ENCODE measurements at regions not wholly inside any gene's neighbourhood (a gene's known extent, or its start where the extent isn't known, plus 50 kb on each side); places are given as distances from the start of the nearest gene placed in this dataset.

DNA sequence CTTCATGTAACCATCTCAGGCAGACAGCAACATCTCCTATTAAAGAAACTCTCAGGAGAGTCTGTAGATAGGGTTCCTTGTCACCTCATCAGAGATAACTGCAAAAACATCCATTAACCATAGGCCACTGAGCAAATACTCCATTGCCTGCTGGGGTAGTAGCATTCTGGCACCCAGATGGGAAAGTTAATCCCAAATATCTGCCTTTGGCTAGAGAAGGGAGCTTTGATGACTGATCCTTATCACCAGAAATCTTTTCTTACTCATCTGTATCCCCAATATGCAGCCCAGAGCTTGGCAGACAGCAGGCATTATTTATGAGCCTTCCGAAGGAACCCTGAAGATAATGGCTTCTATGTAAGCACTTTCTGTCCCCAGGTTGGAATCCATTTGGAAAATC lies 173.1 kb downstream of the MFSD1 start:
- DNase-seq = no peak

DNA sequence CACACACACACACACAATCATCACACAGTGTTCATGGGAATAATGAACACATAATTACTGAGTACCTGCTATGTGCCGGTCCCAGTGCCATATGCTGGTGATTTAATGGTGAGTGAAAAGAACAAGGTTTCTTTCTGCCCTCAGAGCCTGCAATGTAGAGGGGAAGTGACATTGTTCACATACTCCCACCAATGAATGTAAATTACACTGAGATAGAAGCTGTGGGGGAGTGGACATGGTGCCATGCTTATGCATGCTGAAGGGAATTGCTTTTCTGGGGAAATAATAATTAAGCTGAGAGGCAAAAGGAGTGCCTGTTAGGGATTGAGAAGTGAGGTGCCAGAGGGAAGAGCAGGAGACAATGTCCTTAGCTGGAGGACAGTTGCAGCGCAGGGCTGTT lies 175.1 kb downstream of the MFSD1 start:
- DNase-seq = no peak

DNA sequence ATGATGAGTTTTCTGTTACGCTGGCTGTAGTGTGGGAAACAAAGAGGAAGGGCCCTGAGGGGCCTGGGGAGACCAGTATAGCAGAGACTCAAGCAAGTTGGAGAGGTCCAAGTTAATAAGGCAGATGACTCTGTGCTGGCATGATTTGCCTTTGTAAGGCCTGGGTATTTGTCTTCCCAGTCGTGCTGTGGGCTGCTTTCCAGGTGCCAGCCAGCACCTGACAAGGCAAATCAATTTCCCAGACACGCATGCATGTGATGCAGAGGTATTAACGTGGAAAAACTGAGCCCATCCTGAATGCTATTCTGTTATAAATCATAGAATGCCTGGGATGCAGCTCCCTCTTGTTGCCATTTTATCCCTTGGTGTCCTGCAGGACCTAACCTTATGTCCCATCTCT lies 175.6 kb downstream of the MFSD1 start:
- DNase-seq = no peak

DNA sequence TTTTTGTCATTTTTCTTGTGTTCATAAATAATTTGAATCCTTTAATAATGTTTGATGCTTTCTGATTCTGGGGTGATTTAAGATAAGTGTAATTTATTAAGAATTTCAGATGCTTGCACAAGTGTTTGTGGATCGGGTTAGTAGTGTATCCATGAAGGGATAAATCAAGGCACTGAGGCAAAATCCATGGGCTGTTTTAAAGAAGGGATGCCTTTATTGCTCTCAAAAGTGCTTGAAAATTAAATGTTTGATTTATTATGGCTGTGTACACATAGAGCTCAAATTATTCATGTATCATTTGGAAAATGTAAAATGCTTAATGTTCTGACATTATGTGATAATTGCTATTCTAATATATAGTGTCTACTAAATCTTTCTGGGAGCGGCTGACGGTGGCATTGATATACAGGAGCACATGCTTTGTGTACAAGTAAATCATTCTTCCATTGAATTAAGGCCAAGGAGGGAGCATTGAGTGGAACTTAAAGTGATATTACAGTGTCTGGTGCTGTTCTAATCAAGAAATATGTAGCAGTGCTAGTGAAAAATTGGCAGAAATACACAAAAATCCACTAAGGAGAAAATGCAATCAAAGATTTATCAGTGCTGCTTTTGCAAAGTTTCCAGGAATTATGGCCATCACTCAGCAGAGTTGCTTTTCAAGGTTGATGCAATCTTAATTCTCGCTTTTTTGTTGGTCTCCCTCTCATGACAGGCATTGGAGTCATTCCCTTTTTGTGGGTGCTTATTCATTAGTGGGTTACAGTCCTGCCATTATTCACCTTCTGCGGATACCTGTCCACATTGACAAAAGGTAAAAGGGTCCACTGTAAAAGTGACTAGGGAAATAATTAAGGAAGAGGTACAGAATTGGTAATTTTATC lies 181.6 kb downstream of the MFSD1 start:
- no peak for DNase-seq

DNA sequence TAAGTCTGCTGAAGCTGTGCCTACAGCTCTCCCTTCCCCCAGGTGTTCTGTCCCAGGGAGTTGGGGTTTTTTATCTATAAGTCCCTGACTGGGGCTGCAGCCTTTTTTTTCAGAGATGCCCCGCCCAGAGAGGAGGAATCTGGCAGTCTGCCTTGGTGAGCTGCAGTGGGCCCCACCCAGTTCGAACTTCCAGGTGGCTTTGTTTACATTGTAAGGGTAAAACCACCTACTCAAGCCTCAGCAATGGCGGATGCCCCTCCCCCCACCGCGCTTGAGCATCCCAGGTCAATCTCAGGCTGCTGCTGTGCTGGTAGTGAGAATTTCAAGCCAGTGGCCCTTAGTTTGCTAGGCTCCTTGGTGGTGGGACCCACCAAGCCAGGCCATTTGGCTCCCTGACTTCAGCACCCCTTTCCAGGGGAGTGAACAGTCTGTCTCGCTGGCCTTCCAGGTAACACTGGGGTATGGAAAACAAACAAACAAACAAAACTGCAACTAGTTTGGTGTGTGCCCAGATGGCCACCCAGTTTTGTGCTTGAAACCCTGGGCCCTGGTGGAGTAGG lies 189.4 kb downstream of the MFSD1 start:
- DNase-seq = no peak

DNA sequence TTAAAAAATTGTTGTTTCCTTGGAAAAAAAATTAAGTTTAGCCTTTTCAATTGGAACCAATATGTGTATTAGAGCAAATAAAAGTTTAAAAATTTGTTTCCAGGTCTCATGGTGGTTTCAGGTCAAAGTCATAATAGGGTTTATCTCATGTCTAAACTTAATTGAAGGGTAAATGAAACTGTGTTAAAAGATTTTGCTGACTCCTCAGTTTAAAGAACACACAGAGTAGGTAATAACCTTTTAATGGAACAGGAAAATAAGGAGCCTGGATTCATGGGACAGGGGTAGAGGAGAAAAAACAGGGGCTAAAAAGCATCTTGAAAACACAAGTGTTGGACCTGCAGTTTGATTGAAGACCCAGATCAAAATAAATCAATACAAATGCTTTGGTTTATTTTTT lies 190.6 kb downstream of the MFSD1 start:
- no peak for DNase-seq

DNA sequence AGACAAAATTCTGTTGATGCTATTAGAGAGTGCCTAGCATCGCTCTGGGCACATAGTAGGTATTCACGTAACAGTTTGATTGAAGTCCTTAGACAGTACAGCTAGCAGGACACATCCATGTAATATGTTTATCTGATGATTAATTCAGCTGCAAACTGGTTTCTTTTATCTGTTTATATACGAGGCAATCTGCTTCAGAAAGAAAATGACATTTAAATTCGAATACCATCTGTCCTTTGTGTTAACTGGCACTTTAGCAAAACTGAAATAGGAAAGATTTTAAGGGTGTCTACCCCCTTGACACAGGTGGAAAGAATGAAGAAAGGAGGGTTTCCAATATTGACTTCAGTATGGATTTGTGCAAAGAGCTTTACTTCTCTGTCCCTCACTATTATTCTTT lies 192.5 kb downstream of the MFSD1 start:
- DNase-seq = no peak

DNA sequence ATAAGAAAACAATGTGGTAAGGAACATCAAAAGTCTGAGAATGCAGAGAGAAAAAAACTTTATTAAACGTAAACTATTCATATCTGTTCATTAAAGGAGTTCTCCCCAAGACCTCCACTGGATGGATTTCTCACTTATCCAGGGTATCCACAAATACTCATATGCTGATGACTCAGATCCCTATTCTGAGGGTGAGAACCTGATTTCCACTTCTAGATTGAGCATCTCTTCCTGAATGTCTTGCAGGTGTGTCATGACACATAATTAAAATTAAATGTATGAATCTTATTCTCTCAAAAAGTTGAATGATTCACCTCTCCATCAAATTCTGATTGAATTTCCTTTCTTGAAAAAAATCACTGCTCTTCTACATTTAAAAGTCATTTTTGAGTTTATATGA lies 199.9 kb downstream of the MFSD1 start:
- no peak for DNase-seq

DNA sequence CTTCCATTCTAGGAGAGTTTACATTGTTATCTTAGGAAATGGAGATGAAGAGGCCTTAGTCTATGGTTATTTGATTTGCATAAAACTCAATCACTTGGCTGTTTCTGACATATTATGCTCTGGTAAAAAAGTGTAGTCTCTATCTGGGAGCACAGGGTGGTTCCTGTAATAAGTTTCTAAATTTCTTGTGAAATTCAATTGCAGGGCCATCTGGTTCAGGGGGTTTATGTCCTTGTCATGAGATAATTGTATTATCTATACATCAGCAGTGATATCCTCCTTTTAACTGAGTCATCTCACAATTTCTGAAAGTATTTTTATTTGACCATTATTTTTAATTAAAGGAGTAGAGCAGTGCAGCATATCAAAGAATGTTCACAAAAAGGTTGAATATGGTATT lies 203.3 kb downstream of the MFSD1 start:
- DNase-seq = no peak

DNA sequence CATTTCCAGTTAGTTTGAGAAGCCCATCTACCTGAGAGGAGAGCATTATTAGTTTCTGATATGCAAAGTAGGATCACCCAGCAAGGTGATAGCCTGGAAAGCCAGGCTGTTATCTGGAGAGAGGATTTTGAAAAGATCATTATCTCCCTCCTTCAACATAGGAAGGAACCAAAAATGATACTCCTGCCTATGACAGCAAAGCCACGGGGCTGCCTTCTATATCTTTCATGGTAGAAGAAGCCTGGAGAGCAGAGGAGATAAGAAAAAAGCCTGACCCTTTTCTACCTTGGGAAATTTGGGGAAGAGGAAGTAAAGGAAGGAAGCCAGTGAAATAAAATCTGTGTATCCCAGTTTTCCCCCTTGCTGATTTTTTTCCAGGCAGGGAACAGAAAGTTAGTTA lies 205.5 kb downstream of the MFSD1 start:
- DNase-seq = no peak

DNA sequence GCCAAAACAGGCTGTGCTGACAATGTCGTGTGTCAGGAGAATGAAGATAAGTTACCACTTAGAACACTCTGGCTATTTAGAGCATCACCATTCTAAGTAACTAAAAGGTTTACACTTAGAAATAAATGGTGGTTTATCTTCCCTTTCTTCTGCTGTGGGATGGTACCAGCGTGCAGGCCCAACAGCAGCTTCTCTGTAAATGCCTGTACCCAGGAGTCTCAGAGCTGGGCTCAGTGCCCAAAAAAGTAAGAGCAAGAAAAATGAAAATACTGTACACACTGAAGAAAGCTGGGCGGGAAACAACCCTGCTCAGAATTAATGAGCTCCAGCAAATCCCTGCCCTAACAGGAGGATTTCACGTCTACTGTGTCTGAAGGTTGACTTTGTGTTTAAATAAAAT lies 206.5 kb downstream of the MFSD1 start:
- no peak for DNase-seq

DNA sequence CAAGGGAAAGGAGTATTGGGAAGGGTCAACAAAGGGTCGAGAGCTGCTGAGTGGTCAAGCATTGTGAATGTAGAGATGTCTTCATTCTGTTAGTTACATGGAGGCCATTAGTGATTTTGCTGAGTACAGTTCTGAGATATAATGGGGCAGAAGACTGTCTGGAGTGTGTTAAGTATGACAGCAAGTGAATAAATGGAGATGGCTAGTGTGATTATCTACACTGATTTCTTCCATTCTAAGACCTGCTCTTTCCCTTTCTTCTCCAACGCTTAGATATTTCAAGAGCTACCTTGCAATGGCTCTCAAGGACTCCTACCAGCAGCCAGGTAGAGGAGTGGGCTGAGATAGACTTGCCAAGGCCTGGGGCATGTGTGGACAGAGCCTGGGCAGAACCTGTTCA lies 216.5 kb downstream of the MFSD1 start:
- DNase-seq = no peak

DNA sequence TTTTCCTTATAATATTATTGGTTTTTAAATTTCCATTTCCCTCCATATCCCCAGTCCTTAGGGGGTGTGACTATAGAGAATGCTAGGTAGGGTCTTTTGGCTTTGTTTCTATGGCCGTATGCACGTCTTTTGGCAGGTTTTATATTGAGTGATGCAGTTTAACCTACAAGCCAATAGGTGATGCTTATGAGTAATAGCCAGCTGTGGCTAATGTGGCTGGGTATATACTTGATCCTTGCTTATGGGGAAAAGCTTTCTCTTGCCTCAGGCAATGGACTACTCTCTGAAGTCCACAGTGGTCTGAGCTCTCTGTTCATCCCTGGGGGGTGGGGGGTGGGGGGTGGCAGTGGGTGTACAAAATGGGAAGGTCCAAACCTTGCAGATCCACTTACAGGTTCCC lies 223.9 kb downstream of the MFSD1 start:
- DNase-seq = no peak

DNA sequence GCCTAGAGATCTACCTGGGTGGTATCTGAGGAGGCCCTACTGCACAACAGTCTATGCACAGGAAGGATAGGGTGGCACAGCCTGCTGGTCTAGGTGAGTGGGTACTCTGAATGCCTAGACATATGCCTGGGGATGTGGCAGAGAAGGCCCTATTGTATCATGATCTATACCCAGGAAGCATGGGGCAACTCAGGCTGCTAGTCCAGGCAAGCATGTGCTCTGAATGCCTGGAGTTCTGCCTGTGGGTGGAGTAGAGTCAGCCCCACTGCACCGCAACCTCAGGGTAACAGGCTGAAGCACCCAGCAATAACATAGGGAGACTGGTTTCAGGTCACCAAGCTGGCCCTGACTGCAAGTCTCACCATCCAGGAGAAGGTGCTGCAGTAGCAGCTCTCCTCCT lies 224.7 kb downstream of the MFSD1 start:
- DNase-seq = no peak

DNA sequence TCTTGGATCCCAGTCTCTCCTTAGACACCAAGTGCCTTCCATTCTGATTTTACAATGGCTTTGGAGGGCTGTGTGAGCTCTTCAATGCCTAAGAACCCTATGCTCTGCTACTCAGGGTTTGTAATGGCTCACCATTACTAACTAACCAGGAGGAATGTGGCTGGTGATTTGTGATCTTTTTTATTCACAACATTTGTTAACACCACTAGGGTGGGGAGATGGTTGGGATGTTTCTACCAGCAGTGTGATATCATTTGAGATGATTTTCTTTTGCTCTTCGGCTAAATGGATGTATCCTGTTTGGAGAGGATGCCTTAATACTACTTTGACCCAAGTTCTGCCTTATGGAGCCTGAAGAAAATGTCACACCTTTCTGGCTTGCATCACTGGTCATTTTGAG lies 226.9 kb downstream of the MFSD1 start:
- no peak for DNase-seq

DNA sequence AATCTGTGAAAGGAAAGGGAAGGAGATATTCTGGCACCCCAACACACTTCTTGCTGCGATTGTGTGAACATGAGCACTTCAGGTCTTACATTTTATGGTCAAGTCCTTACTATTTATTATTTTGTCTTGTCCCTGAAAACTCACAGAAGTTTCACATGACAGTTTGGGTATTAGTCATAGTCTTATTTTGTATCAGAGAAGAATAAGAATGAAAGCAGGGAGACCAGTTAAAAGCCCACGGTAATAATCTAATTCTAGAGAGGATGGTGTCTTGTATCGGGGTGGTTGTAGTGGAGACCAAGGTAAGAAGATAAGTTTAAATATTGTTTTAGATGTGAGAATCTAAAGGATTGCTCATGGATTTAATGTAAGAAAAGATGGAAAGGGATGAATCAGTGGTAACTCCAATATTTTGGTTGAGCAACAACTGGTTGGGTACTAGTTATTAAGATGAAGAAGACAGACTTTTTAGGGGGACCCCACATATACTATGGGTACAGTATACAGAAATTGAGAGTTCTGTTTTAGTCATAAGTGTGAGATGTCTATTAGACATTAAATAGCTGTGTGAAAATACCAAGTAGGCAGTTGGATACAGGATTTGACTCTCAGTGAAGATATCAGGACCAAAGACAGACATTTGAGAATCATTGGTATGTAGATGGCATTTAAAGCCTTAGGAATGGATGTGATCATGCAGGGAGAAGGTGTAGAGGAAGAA lies 227.6 kb downstream of the MFSD1 start:
- no peak for DNase-seq

DNA sequence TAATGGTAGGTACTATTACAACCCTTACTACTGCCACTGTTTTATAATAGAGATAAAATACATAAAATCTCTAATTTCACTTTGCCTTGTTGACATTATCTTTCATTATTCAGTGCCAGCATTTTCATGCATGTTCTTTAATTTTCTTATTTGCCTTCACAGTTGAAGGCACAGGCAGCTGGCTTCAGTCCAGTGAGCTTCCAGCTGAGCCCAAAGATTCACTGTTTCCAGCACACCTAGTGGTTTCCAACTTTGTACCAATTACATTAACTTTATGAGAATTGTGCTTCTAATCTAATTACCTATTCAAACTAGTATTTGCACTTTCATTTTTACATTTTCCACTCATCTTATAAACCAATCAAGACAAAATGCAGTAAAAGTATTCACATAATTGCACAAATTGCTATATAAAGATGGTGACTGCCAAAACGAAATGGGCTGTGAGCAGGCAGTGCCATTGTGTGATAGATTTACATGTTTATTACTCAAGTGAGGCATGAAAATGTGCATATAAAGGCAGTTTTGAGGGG lies 228.3 kb downstream of the MFSD1 start:
- DNase-seq = no peak

DNA sequence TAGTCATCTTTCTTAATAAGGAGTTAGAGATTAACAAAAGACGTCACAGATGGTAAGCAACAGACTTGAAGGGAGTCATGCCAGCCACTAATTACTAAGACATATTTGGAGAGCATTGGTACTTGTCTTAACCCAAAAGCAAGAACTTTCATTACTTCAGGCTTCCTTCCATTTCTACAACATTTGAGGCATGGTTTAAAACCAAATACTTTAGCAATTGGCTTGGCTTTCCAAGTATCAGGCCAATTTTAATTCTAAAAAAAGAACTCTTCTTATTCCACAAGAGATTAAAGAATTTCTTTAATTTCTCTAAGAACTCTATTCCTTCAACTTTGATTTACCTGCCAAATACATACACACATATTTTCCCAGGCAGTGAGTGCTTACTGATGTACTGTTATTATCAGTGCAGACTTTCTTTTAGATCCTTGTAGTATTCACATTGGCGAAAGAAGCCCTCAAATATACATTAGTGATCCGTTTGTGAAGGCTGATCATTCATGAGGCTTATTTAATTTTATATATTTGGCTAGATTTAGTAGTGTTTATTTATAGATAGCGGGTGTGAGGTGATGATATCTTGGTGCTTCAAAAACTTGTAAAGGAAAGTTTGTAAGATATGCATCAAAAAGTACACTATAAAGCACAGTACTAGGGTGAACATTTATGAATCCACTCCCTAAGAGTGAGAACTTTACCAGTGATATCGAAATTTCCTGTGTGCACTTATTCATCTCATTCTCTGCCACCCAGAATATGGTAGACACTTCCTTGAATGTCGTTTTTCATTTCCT lies 229.2 kb downstream of the MFSD1 start:
- DNase-seq = no peak

DNA sequence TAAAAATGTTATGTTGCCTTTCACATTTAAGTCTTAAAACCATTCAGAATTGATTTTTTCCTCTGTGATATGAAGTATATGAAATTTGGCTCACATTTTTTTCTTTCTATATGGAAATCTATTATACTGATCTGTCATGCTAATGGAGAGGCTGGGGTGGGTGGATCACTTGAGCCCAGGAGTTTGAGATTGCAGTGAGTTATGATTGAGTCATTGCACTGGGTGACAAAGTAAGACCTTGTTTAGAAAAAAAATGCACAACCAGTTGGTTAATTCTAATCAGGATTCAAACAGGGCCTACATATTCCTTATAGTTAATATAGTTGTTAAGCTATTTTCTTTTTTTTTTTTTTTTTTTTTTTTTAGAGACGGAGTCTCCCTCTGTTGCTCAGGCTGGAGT lies 230.5 kb downstream of the MFSD1 start:
- DNase-seq = no peak

DNA sequence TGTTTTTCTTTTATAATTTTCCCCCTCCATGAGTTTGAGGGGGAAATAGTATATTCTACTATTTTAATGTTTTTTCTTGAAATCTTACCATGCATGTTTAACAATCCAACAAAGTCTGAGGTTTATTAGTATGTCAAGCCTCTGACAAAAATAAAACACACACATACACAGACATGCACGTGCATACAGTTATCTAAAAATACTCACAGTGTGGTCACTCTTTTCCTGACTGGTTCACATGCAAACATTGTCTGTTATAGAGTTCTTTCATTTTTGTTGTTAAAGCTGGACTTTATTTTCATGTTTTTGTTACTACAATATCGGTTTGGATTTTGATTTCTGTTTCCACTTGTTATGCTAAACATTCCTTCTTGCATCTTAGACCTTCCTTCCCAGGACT lies 236.6 kb downstream of the MFSD1 start:
- no peak for DNase-seq

DNA sequence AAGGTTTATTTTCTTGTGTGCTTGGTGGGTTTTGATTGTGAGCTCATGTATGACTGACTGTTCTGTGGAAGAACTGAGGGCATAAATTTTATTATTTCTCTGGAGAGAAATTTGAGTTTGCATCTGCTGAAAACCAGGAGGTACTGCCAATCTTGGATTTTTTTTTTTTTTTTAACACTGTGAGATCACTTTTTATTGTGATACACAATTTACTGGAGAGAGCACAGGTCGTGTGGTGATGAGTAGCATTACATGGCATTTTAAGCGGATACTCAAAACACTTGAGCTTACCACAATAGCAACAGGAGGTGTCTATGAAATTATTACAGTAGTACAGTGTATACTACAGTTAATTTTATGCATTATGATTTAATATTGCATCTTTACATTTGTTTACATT lies 237.4 kb downstream of the MFSD1 start:
- DNase-seq = no peak

DNA sequence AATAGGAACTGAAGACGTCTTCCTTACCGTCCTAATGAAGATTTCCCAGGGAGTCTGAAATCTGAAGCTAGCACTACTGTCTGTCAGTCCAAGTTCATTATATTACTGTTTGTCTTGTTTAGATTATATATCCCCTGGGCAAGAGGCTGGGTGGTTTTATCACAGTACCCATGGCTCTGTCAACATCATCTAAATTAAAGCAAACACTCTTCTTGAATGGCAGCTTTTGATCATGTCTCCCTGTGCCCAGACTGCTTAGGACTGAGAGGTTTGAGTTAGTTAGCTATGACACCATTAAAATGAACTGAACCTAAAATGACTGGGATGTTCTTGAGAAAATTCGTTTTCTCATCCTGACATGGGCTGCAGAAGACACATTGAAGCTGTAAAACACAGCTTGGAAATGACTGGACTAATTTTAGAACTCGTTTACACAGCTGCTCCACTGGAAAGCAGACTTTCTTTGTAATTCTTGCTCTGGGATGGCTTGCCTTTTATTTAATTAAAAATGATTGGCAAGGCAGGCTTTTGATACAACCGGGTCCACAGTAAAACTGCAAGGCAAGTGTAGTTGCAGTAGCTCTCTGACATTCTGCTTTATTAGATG lies 243.5 kb downstream of the MFSD1 start:
- no peak for DNase-seq

DNA sequence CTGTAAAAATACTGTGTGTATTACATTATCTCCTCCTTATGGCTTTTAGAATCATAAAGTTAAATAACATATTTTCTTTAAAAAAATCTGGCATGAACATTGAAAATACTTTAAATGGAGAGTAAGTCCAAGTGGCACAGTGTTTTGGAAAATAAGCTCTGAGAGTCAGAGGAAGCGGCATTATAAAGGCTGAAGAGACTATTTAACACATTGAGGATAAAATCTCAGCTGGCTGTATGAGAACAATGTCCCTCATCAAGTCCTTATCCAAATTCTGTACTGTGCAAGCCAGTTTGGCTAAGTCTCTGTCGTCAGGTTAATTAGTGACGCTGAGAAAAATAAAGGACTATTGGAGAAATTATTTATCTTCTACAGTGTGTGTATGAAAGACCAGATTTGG lies 245.5 kb downstream of the MFSD1 start:
- no peak for DNase-seq

Data from NCI-H1694 treated with DMSO at 0.1 percent for 48 hours (cell line).